GM19238 (cell line): ENCODE measurements at regions not wholly inside any gene's neighbourhood (a gene's known extent, or its start where the extent isn't known, plus 50 kb on each side); places are given as distances from the start of the nearest gene placed in this dataset.
"Not testable (repeated sequence)": the region's sequence is repeated elsewhere in the genome, so short reads cannot be mapped to it uniquely, and the experiment has no call there.

Experiments used
- DNase-seq: peaks from one replicate; pipeline ENCODE4 v3.0.0; 2011; ENCODE audit warnings: low spot score; ENCODE audit not compliant: insufficient read length

DNA sequence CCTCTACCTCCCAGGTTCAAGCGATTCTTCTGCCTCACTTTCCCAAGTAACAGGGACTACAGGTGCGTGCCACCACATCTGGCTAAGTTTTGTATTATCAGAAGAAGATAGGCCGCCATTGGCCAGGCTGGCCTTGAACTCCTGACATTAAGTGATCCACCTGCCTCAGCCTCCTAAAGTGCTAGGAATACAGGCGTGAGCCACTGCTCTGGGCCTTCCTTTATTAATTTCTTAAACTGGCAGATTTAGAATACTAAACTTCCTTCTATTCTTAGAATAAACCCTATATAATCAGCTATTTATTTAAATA is 86.6 kb downstream of the HFE start:
- DNase-seq = no peak

DNA sequence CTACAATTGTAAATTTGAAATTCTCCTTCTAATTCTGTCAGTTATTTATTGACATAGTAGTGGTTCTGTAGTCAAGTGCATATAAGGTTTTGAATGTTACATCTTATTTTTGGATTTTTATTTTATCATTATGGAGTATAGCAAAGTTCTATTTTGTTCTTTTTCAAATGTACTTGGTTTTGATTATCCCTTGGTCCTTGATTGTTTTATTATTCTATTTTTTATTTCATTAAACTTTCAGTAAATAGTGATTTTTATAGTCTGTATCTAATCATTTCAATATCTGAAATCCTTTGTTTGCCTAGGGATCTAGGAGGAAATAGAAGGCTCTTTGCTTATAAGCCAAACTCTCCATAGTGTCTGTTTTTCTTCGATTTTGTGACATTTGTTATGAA is 87.8 kb downstream of the HFE start:
- DNase-seq = no peak

DNA sequence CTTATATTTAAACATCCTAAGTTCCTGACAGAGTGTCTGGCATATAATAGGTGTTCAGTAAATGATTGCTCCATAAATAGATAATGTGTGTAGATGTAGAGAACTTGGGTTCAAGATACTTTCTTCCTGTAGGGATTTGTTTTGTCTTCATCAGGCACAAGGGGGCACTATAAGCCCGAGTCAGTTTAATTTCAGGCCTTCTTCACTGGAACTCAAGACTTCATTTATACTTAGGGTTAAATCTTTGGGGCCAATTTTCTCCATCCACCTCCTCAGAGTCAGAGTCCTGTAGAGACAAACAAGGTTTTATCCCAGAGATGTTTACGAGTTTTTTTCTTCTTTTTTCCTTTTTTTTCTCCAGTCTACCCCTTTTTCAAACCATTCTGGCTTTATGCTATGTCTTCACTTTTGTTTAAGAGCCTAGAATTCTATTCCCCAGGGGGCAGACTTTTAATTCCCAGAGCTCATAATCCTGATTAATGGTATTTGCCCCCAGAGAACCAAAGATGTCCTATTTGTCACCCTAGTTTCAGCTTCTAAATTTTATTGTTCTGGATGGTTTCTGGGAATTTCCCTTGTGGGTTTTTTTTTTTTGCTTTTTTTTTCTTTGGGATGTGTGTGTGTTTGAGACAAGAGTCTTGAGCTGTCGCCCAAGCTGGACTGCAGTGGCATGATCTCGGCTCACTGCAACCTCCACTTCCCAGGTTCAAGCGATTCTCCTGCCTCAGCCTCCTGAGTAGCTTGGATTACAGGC is 88.4 kb downstream of the HFE start:
- DNase-seq = no peak

DNA sequence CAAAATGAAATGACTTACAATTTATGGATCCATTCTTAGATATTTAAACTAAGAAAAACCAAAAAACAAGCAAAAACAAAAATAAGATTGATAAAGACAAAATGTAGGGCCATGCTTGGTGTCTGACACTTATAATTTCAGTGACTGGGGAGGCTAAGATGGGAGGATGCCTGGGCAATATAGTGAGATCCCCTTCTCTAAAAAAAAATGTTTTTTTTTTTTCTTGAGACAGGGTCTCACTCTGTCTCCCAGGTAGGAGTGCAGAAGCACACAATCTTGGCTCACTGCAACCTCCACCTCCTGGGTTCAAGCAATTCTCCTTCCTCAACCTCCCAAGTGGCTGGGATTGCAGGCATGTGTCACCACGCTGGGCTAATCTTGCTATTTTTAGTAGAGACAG is 92.4 kb downstream of the HFE start:
- DNase-seq = no peak

DNA sequence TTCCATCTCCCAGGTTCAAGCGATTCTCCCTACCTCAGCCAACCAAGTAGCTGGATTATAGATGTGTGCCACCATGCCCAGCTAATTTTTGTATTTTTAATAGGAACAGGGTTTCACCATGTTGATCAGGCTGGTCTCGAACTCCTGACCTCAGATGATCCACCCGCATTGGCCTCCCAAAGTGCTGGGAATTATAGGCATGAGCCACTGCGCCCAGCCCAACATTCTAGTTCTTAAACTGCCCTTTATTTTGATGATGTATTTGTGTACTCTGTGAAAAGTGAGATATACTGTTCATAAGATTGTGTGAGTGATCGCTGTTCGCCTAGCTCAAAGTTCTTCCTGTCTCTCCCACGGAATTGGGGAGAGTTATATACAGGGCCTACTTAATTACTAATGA is 93.1 kb downstream of the HFE start:
- DNase-seq = no peak

DNA sequence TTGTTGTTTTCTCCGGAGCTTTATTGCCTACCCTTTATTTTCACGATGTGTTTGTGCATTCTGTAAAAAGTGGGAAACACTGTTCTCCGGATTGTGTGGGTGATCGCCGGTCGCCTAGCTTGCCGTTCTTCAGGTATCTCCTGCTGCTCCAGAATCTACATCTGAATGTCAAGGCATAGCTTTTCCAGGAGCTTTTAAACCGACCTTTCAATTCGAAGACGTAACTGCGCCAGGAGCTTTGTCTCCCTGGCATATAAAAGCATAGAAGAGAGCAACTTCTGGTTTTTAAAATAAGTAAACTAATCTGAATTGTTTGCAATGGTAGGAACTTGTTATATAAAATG is 96.0 kb downstream of the HFE start:
- no peak for DNase-seq

DNA sequence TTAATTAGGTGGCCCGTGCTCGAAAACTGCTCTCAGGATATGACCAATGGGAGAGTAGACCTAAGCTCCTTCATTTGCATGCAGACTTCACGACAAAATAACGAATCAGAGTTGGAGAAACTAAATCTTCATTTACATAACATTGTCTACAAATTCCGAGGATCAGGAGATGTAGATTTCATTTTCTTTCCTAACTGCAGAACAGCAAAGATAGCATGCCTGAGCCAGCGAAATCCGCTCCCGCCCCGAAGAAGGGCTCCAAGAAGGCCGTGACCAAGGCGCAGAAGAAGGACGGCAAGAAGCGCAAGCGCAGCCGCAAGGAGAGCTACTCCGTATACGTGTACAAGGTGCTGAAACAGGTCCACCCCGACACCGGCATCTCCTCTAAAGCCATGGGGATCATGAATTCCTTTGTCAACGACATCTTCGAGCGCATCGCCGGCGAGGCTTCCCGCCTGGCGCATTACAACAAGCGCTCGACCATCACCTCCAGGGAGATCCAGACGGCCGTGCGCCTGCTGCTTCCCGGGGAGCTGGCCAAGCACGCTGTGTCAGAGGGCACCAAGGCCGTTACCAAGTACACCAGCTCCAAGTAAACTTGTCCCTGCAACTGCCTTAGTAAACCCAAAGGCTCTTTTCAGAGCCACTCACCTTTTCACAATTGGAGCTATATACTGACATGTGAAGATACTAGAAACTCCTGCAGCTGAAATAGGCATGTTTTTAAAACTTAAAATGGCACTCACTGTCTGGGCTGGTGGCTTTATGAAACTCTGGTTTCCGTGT is 96.5 kb downstream of the HFE start:
- DNase-seq = no peak

DNA sequence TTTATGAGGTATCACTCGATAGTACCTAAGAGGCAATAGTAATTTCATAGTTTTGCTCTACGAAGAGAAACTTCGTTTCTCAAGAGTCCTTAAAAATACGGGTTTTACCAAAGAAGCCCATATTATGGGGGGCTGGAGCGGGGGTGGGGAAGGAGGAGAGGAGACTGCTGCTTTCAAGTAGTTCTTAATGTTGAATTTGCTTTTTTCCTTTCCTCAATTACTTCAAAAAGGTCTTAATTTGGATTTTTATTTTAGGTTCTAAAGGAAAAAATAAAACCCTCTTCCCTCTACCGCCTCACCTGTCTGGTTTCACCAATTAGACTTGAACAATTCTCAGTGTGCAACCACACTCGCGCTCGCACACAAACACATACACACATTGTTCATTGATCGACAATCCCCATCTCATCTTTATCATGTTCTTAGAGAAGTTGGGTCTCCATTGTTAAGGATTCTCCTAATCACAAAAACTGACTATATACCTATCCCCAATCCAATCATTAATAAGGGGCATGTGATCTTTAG is 97.2 kb downstream of the HFE start:
- no peak for DNase-seq

DNA sequence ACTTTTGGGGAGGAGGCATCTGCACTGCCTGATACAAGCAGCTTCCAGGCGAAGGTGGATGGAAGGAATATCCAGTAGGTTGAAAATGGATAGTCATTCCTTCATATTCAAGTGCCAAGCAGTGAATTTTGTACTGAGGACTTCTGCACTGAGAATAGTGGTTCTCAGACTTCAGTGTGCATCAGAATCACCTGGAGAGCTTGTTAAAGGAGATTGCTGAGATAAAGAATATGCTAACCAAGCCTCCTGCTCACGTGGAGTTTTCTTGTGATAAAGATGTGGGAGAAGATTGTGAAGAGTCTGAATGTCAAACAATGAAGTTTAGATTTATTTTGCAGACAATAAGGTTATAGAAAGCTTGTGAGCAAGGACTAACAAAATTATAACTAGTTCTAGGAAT is 97.8 kb downstream of the HFE start:
- no peak for DNase-seq

DNA sequence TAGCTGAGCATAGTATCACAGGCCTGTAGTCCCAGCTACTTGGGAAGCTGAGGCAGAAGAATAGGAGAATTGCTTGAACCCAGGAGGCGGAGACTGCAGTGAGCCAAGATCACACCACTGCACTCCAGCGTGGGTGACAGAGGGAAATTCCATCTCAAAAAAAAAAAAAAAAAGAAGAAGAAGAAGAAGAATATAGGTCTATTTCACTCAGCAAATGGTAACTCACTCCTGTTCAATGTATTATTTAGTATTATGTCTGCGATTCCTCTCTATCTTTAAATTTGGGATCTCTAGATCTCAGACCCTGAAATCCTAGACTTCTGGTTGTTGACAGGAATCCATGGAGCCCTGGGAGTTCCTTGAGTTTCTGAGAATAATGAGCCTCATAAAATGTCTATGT is 98.6 kb downstream of the HFE start:
- no peak for DNase-seq

DNA sequence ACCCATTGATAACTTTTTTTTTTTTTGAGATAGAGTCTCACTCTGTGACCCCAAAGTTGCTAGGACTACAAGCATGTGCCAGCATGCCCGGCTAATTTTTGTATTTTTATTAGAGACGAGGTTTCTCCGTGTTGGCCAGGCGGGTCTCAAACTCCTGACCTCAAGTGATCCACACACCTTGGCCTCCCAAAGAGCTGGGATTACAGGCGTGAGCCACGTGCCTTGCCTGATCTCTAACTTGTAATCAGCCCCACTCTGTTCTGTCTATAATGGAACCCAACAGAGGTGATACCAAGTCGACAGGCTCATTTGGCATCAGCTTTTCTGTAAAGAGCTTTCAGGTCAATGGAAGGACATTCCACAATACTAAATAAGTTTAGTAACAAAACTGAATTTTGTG is 99.4 kb downstream of the HFE start:
- no peak for DNase-seq

DNA sequence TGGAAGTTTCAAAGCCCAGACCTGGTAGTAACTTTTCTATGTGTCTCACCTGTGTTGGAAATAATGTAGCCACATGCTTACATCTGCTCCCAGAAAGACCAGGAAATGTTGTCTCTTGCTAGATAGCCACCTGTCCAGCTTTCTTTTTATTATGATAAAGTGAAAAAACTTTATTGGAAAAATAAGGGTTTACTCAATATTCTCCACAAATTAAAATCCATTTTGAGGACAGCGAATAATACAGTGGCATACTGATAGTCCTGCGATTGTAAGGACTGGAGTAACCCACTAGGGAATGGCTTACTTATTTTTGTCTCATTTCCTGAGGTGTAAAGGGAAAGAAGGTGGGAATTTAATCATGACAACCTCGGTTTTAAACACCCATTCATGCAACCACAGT is 100.1 kb downstream of the HFE start:
- no peak for DNase-seq

DNA sequence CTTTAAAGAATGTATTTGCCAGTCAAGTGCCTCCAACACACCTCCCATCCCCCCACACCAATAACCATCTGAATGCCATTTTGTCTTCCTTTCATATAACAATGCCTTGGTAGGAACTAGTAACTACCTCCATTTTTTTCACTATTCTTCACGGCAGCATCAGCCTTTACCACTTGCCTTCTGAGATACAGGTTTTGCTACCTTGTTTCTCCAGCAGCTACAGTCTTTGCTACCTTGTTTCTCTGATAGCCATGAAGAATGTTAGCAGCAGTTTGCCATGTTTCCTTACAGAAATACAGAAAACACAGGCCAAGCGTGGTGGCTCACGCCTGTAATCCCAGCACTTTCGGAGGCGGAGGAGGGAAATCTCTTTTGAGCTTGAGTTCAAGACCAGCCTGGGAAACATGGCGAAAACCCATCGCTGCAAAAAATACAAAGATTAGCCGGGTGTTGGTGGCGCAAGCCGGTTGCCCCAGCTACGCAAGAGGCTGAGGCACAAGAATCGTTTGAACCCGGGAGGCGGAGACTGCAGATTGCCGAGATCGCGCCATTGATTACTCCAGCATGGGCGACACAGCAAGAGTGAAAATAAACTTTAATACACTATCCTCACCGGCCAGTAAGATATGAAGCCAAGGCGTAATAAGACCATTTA is 100.9 kb downstream of the HFE start:
- DNase-seq = no peak

DNA sequence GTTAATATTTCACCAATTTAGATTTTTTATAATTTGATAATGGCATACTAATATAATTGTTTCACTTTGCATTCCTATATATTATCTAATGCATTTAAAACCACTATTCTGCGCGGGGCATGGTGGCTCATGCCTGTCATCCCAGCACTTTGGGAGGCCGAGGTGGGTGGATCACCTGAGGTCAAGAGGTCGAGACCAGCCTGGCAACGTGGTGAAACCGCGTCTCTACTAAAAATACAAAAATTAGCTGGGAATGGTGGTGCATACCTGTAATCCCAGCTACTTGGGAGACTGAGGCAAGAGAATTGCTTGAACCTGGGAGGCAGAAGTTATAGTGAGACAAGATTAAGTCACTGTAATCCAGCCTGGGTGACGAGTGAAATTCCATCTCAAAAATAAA is 104.3 kb downstream of the HFE start:
- not testable (repeated sequence) for DNase-seq

DNA sequence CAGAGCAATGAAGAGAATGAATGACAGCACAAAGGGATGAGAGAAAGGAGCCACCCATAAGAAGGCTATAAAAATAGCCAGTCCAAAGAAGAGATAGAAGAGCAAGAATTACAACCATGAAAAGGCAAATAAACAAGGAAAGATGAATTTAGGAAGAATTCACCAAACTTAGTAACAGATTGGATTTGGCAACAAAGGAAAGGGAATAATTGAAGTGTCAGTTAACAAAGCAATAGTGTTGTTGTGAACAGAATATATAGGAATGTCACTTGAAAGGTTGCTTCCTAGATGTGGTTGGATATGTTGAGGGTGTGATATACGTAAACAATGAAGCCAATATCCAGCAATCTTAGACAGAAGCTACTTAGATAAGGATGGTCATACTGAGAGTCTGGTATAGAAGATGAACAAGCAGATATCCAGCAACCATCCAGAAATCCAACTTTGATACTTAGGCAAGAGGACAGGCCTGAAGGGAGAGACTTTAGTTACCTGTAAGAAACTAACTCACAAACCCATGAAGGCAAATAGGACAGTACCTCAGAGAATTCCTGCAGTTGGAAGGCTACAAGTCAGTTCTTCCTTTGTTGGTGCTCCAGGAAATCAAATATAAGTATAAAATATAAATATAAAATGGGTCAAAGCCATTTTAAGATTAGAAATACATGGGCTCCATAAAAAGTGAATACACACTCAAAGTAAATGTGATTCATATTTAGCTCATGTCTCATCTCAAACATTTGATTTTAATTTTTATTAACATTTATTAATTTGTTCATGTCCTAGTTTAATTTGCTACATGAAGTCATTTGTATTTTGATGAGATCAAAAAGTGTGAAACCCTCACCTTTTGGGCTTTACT is 106.5 kb downstream of the HFE start:
- DNase-seq = no peak

DNA sequence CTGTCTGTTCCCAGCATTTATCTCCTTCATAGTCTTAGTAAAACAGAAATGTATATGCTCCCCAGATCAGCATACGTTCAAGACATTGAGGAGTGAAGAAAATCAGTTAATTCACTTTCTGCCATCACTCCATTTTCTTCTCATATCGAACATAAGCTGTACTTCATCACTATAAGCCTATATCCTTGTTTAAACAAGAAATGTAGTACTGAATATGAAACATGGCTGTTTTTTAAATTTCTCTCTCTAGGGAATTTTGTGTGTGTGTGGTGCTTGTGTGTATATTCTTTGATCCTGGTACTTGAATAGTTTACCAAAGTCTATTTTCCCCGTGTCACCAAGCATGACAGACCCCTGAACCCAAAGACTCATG is 107.1 kb downstream of the HFE start:
- no peak for DNase-seq

DNA sequence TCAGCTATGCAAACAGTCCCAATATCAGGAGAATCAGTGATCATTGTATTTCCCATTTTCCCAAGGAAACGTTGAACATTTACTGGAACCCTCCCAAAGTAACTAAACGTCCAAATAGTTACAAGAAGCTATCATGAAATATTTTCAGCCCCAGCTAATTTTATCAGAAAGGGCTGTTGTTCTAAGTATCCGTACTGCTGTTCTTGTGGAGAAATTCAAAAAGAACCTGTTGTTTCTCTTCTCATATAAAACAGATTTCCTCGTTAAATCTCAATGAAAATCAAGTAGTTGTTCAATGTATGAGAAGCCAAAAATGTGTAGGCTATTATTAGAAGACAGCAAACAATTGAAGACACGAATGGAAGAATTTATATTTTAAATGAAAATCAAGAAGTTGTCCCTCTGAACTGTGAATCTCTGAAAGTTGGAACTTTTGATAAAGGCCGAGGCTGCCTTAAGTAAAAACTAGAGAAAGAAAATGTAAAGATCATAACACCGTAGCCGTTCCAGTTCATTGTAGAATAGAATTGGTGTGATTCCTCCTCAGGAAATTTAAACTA is 107.7 kb downstream of the HFE start:
- no peak for DNase-seq

DNA sequence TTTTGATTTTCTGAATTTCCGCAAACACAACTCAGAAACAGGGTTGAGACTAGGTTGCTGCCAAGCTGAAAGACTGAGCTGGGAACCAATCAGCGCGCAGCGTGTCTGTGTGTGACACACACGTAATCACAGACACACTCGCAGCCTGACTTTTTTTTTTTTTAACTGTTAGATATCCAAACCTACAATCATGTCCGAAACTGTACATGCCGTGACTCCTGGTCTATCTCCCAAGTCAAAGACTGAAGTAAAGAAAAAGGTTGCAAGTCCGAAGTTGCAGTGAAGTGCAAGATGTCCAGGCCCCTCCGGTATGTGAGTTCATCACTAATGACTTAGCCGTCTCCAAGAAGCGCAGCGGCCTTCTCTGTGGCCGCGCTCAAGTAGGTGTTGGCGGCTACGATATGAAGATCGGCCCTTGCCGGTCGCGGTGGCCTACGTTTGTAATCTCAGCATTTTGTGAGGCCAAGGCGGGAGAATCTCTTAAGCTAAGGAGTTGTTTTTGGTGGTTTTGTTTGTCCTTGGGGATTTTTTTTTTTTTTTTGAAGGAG is 108.2 kb downstream of the HFE start:
- no peak for DNase-seq

DNA sequence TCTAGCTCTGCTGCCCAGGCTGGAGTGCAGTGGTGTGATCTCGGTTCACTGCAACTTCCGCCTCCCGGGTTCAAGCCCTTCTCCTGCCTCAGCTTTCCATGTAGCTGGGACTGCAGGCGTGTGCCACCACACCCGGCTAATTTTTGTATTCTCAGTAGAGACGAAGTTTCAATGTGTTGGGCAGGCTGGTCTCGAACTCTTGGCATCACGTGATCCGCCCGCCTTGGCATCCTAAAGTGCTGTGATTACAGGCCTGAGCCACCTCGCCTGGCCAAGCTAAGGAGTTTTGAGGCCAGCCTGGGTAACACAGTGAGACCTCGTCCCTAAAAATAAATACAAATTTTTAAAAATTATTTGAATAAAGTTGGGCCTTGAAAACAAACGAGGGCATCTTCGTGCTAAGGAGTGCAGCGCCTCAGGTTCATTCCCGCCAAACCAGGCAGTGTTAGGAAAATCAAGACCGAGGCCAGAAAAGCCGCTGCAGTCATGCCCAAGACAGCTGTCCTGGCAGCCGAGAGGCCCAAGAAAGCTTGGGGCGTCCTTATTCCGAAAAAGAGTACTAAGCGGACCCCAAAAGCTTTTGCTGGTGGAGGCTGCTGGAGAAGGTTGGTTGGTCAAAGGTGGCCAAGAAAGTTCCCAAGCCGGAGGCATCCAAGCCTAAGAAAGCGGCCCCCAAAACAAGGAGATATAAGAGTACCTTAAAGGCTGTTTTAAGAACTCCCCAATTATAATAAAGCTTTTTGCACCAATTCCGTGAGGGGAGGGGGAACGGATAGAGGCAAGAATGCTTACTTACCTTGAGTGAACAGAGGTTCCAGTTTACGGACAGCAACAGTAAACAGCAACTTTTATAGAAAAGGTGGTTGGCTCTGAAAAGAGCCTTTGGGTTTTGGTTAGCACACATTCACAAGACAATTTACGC is 109.0 kb downstream of the HFE start:
- no peak for DNase-seq
